WTC11 (cell line): ENCODE measurements at regions not wholly inside any gene's neighbourhood (a gene's known extent, or its start where the extent isn't known, plus 50 kb on each side); places are given as distances from the start of the nearest gene placed in this dataset.
"Not testable (repeated sequence)": the region's sequence is repeated elsewhere in the genome, so short reads cannot be mapped to it uniquely, and the experiment has no call there.

Experiments used
- CREM ChIP-seq: sonication (generic); formaldehyde crosslinking; IDR thresholded peaks from 2 replicates; pipeline ENCODE4 v1.8.1; 2022; ENCODE audit warnings: mild to moderate bottlenecking, missing genetic modification reagents, moderate library complexity
- ESRRA ChIP-seq: sonication (generic); formaldehyde crosslinking; IDR thresholded peaks from 2 replicates; pipeline ENCODE4 v1.8.1; 2022; ENCODE audit warnings: mild to moderate bottlenecking, missing genetic modification reagents, borderline replicate concordance
- NR3C1 ChIP-seq: sonication (generic); formaldehyde crosslinking; conservative IDR thresholded peaks from 2 replicates; pipeline ENCODE4 v1.8.1; 2023; ENCODE audit warnings: low read depth, mild to moderate bottlenecking, missing genetic modification reagents
- TF ChIP-seq, protein P1 (sequence below): fragments of 200-600 bp; IDR thresholded peaks from 2 replicates; pipeline ENCODE4 v1.8.0; 2022; ENCODE audit warnings: antibody characterized with exemption
- TF ChIP-seq, protein P2 (sequence below): fragments of 250-450 bp; sonication (Bioruptor Pico); conservative IDR thresholded peaks from 2 replicates; pipeline ENCODE4 v1.9.0; 2021; ENCODE audit warnings: mild to moderate bottlenecking
- TF ChIP-seq, protein P3 (sequence below): sonication (generic); formaldehyde crosslinking; IDR thresholded peaks from 2 replicates; pipeline ENCODE4 v1.8.0; 2022; ENCODE audit warnings: mild to moderate bottlenecking, missing genetic modification reagents

DNA sequence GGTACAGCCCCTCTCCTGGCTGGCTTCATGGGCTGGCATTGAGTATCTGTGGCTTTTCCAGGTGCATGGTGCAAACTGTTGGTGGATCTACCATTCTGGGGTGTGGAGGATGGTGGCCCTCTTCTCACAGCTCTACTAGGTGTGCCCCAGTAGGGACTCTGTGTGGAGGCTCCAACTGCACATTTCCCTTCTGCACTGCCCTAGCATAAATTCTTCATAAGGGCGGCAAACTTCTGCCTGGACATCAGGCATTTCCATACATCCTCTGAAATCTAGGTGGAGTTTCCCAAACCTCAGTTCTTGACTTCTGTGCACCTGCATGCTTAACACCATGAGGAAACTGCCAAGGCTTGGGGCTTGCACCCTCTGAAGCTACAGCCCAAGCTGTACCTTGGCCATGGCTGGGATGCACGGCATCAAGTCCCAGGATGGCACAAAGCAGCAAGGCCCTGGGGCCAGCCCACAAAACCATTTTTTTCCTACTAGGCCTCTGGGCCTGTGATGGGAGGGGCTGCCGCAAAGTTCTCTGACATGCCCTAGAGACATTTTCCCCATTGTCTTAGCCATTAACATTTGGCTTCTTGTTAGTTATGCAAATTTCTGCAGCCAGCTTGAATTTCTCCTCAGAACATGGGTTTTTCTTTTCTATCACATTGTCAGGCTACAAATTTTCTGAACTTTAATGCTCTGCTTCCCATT lies 83.4 kb upstream of the ECI2 start:
- TF ChIP-seq, protein P1, sequence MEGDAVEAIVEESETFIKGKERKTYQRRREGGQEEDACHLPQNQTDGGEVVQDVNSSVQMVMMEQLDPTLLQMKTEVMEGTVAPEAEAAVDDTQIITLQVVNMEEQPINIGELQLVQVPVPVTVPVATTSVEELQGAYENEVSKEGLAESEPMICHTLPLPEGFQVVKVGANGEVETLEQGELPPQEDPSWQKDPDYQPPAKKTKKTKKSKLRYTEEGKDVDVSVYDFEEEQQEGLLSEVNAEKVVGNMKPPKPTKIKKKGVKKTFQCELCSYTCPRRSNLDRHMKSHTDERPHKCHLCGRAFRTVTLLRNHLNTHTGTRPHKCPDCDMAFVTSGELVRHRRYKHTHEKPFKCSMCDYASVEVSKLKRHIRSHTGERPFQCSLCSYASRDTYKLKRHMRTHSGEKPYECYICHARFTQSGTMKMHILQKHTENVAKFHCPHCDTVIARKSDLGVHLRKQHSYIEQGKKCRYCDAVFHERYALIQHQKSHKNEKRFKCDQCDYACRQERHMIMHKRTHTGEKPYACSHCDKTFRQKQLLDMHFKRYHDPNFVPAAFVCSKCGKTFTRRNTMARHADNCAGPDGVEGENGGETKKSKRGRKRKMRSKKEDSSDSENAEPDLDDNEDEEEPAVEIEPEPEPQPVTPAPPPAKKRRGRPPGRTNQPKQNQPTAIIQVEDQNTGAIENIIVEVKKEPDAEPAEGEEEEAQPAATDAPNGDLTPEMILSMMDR, result not testable (repeated sequence)
- not testable (repeated sequence) for TF ChIP-seq NR3C1; CREM (CRISPR knock-in tag); ESRRA (CRISPR knock-in tag)
- TF ChIP-seq, protein P2, sequence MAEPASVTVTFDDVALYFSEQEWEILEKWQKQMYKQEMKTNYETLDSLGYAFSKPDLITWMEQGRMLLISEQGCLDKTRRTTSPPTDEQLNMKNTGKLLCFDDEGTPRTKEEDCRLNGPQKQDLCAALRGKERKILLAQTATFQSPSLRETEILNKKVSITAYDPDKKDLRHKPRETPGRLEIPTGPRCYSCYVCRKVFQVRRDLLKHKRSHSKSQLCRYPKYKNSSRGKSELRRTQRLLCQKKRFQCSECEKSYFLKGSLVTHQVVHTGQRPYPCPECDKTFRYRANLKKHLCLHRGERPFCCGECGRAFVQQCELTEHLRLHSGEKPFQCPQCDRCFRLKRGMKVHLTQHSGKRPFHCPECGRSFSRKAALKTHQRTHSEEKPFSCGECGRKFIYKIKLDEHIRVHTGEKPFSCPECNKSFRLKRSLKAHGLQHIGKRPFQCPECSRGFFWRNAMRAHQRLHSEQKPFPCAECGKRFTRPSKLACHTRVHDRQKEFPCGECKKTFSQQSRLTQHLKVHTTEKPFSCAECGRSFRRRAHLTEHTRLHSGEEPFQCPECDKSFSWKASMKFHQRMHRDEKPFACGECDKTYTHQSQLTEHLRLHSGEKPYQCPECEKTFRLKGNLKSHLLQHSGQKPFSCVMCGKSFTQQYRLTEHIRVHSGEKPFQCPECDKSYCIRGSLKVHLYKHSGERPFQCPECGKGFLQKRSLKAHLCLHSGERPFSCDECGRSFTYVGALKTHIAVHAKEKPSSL (CRISPR knock-in tag), result not testable (repeated sequence)
- TF ChIP-seq, protein P3, sequence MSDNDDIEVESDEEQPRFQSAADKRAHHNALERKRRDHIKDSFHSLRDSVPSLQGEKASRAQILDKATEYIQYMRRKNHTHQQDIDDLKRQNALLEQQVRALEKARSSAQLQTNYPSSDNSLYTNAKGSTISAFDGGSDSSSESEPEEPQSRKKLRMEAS (CRISPR knock-in tag), result not testable (repeated sequence)
